ENCODE measurements at regions not wholly inside any gene's neighbourhood (a gene's known extent, or its start where the extent isn't known, plus 50 kb on each side); places are given as distances from the start of the nearest gene placed in this dataset.

GRCh38 chr2:128626760-128627511 is 308.3 kb upstream of the HS6ST1 start:
- no peak for TF ChIP-seq POLR2AphosphoS5 (IDR thresholded peaks at IDR 0.05)
- TF ChIP-seq, protein P1, sequence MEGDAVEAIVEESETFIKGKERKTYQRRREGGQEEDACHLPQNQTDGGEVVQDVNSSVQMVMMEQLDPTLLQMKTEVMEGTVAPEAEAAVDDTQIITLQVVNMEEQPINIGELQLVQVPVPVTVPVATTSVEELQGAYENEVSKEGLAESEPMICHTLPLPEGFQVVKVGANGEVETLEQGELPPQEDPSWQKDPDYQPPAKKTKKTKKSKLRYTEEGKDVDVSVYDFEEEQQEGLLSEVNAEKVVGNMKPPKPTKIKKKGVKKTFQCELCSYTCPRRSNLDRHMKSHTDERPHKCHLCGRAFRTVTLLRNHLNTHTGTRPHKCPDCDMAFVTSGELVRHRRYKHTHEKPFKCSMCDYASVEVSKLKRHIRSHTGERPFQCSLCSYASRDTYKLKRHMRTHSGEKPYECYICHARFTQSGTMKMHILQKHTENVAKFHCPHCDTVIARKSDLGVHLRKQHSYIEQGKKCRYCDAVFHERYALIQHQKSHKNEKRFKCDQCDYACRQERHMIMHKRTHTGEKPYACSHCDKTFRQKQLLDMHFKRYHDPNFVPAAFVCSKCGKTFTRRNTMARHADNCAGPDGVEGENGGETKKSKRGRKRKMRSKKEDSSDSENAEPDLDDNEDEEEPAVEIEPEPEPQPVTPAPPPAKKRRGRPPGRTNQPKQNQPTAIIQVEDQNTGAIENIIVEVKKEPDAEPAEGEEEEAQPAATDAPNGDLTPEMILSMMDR (IDR thresholded peaks at IDR 0.05): no peak
- TF ChIP-seq POLR2A (IDR thresholded peaks at IDR 0.05): no peak

Data from prostate gland (tissue), 2 donors.